ENCODE measurements at regions not wholly inside any gene's neighbourhood (a gene's known extent, or its start where the extent isn't known, plus 50 kb on each side); places are given as distances from the start of the nearest gene placed in this dataset.

DNA sequence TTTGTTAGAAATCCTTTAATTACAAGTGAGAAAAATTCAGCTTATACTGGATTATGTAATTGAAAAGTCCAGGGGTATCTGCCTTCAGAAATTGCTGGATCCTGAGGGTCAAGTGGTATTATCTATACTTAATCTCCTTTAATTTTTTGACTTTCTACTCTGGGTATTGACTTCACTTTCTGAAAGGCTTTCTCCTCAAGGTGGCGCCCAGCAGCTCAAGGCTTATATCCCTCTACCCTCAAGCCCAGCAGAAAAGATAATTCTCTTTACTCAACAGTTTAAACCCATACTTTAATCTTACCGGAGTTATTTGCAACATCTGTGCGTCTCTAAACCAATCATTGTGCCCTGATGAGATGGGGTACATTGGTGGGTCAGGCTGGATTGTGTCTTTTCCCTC lies 129.5 kb downstream of the LARP7 start:
- Histone ChIP-seq H3K27ac (ENCODE audit: low read depth, low read length) (no peak overlapping the region), H3K9ac (ENCODE audit: extremely low read depth, low read length, poor library complexity, severe bottlenecking) (no peak overlapping the region), H3K36me3 (ENCODE audit: control insufficient read depth, insufficient read depth, low read length) (peaks cover 30% of the 10 kb centered on the region), H3K27me3 (ENCODE audit: control insufficient read depth, insufficient read depth, low read length, poor library complexity, severe bottlenecking) (no peaks in the 10 kb centered on the region), H3K9me3 (ENCODE audit: control insufficient read depth, low read length) (no peaks in the 10 kb centered on the region), H3K4me3 (ENCODE audit: low read length) (no peak overlapping the region), H3K4me1 (ENCODE audit: control insufficient read depth, insufficient read depth, low read length) (peaks cover 8% of the 10 kb centered on the region)
- Mint-ChIP-seq H3K27ac (peak overlapping the region; percentile 58), H3K4me1 (peaks cover 38% of the 10 kb centered on the region), H3K27me3 (ENCODE audit: insufficient read depth) (no peaks in the 10 kb centered on the region), H3K9me3 (peaks cover 1% of the 10 kb centered on the region), H3K4me3 (no peak overlapping the region), H3K36me3 (ENCODE audit: low read depth) (peaks cover 45% of the 10 kb centered on the region)
- peak; percentile 75 for TF ChIP-seq CTCF (conservative IDR thresholded peaks at IDR 0.05)
- peak; percentile 77 for DNase-seq
- WGBS, 2 experiments (ENCODE audit: insufficient coverage in 1 of 2, insufficient read length in 1 of 2), result 50 to 66% methylated on average over 3 of the region's 3 CpGs

GRCh38 chr4:112767386-112767785 lies 130.4 kb downstream of the LARP7 start:
- Histone ChIP-seq H3K9ac (ENCODE audit: extremely low read depth, low read length, poor library complexity, severe bottlenecking) (no peak overlapping the region), H3K36me3 (ENCODE audit: control insufficient read depth, insufficient read depth, low read length) (peaks cover 25% of the 10 kb centered on the region), H3K4me1 (ENCODE audit: control insufficient read depth, insufficient read depth, low read length) (peaks cover 8% of the 10 kb centered on the region), H3K9me3 (ENCODE audit: control insufficient read depth, low read length) (no peaks in the 10 kb centered on the region), H3K4me3 (ENCODE audit: low read length) (no peak overlapping the region), H3K27ac (ENCODE audit: low read depth, low read length) (no peak overlapping the region), H3K27me3 (ENCODE audit: control insufficient read depth, insufficient read depth, low read length, poor library complexity, severe bottlenecking) (no peaks in the 10 kb centered on the region)
- H3K9me3 Mint-ChIP-seq, result peaks cover 1% of the 10 kb centered on the region
- no peak overlapping the region for H3K4me3 Mint-ChIP-seq
- H3K4me1 Mint-ChIP-seq, result peaks cover 33% of the 10 kb centered on the region
- WGBS, 2 experiments (ENCODE audit: insufficient coverage in 1 of 2, insufficient read length in 1 of 2), result 92 to 94% methylated on average over 4 to 5 of the region's 6 CpGs
- no peaks in the 10 kb centered on the region for H3K27me3 Mint-ChIP-seq (ENCODE audit: insufficient read depth)
- no peak overlapping the region for H3K27ac Mint-ChIP-seq
- no peak for DNase-seq
- TF ChIP-seq CTCF (conservative IDR thresholded peaks at IDR 0.05), result no peak
- H3K36me3 Mint-ChIP-seq (ENCODE audit: low read depth), result peaks cover 50% of the 10 kb centered on the region

GRCh38 chr4:112770114-112770513 lies 133.2 kb downstream of the LARP7 start:
- H3K27me3 Mint-ChIP-seq (ENCODE audit: insufficient read depth), result no peaks in the 10 kb centered on the region
- no peak overlapping the region for H3K4me3 Mint-ChIP-seq
- peaks cover 66% of the 10 kb centered on the region for H3K36me3 Mint-ChIP-seq (ENCODE audit: low read depth)
- Histone ChIP-seq H3K9ac (ENCODE audit: extremely low read depth, low read length, poor library complexity, severe bottlenecking) (no peak overlapping the region), H3K36me3 (ENCODE audit: control insufficient read depth, insufficient read depth, low read length) (peaks cover 39% of the 10 kb centered on the region), H3K27me3 (ENCODE audit: control insufficient read depth, insufficient read depth, low read length, poor library complexity, severe bottlenecking) (no peaks in the 10 kb centered on the region), H3K4me3 (ENCODE audit: low read length) (no peak overlapping the region), H3K27ac (ENCODE audit: low read depth, low read length) (no peak overlapping the region), H3K9me3 (ENCODE audit: control insufficient read depth, low read length) (no peaks in the 10 kb centered on the region), H3K4me1 (ENCODE audit: control insufficient read depth, insufficient read depth, low read length) (peaks cover 8% of the 10 kb centered on the region)
- DNase-seq, result peak; percentile 68
- 74 to 100% methylated on average over 1 to 5 of the region's 5 CpGs for WGBS, 2 experiments (ENCODE audit: insufficient coverage in 1 of 2, insufficient read length in 1 of 2)
- H3K27ac Mint-ChIP-seq, result peak overlapping the region; percentile 16
- peaks cover 3% of the 10 kb centered on the region for H3K9me3 Mint-ChIP-seq
- TF ChIP-seq CTCF (conservative IDR thresholded peaks at IDR 0.05), result peak; percentile 29
- H3K4me1 Mint-ChIP-seq, result peaks cover 25% of the 10 kb centered on the region

All from endodermal cell (in vitro differentiated cells).